T-helper 2 cell treated with Interferon-gamma antibody and Interleukin-4, amounts not matched to agents 100 ng/mL and 5 ng/mL, for 36 hours (primary cell): ENCODE measurements at regions not wholly inside any gene's neighbourhood (a gene's known extent, or its start where the extent isn't known, plus 50 kb on each side); places are given as distances from the start of the nearest gene placed in this dataset.
"Not testable (repeated sequence)": the region's sequence is repeated elsewhere in the genome, so short reads cannot be mapped to it uniquely, and the experiment has no call there.

Source experiments
- intact Hi-C: fragments of 100-400 bp; cut with micrococcal nuclease; formaldehyde crosslinking; loops from one replicate; pipeline ENCODE4 v1.15.1; 2023

DNA sequence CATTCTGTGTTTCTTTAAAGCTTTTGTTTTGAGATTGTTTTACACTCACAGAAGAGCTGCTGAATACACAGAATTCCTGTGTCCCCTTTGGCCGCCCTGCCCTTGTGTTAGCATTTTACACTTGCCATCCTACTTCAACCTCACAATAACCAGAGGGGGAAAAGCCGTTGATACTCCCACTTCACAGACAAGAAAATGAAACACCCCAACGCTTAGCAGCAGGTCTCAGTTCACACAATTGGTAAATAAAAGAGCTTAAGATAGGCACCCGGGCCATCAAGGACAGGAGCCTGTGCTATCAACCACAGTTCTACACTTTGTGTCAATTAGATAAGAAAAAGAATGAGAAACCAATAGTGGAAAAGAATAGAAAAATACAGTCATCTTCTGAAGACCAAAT is 178.0 kb downstream of the SYK start:
- intact Hi-C loops: no loop called here

DNA sequence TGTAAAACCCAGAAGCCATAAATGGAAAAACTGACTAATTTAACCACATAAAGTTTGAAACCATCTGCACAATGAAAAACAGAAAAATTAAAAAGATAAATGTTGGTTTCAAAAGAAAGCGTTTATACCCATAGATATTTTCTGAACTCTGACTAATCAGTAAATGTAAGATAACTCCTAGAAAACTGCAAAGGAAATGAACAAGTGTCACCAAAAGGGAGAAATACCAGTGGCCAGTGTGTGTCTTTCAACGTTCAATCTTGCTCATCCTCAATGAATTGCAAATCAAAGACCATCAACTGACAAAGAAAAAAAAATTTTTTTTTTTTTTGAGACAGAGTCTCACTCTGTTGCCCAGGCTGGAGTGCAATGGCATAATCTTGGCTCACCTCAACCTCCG is 180.1 kb downstream of the SYK start:
- intact Hi-C loops: no loop called here

DNA sequence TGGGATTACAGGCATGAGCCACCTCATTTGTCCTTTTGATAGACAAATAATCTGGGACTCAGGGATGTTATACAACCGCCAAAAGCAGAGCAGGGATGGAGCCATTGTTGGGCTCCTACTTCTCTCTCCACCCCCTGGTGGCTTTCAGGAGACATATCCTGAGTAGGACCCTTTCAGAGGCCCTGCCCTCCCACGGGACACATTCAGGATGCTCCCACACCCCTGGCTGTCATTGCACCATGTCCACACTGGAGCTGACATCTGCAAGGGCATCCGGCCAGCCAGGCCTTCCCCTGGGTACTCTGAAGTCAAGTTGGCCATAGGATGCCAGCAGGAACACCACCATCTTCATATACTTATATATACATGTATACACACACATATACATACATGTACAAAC is 181.8 kb downstream of the SYK start:
- intact Hi-C loops: no loop called here

DNA sequence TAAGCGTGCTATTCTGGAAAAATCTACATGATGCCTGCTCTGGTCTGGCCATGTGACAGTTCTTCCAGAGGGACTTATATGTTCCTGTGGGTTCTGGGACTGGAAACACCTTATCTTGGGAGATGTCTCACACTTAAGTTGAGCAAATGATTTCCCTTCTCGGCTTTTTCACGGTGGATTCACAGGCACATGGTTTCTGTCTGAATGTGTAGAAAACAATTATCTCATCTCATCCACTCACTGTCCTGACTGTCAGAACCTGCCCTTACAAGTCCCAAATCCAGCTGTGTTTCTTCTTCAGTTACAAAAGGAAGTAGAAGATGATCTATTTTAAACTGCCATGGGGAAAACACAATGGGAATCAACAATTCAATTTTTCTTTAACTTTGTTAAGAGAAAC is 184.0 kb downstream of the SYK start:
- intact Hi-C loops: no loop called here

DNA sequence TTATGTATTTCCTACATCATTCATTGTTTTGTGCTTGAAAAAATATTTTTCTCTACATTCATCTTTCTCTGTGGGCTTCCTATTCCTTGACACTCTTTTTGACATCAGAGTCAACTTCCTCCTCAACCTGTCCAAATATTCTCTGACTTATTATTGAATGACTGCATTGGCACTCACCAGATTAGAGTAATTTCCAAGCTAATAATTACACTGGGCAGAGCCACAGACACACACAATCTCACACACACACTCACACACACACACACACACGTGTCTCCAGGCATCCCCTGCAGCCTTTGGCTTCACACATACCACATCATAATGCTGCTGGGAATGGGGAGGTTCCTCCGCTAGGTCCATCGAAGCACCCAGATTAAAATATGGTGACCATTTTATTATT is 184.5 kb downstream of the SYK start:
- intact Hi-C loops: no loop called here

DNA sequence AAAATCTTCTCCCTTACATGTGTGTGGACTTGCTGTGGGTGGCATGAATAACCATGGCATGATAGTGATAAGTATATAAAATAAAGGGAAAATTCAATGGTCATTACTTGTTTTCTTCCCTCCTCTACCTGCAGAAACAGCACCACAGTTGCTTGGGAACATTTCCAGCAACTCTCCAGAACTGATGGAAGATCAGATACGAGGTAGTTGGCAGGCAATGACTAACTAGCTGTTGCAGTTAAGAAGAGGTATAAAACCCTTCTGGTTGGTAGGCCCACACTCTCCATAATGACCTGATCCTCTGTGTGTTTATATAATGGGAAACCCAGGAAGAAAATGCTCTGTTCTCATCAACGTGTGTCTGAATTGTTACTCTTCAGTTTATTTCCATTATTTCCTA is 185.9 kb downstream of the SYK start:
- intact Hi-C loops: no loop called here

DNA sequence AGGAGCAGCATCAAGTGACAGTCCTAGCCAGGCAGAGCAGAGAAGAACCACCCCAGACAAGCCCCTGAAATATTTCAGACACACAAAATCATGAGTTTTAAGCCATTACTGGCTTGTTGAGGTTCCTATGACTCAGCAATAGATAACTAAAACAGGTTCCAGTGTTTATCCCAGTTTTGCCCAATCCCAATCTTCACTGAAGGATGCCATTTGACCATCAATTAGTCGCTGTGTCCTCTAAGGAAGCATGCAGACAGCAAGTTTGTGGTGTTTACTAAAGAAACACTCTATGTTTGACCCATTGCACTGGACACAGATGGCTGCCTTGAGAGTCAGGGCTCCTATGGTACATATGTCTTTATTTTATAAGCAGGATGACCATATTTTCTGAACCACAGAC is 186.7 kb downstream of the SYK start:
- intact Hi-C loops: no loop called here

DNA sequence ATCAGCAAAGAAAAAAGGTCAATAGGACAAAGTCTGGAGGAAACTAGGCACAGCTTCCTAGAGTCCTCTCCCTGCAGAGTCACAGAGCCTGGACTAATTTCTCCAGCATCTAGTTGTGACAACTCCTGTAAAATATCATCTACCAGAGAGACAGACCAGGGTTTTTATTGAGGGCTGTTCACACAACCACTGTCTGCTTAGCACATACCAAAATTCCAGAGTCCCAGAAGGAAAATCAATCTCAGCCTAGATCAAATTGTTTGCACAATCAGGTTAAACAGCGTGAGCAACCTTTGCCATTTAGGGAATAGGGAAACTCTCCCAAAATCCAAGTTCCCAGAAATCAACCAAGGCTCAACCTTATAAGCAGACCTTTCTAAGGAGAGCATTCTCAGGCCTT is 190.3 kb downstream of the SYK start:
- intact Hi-C loops: no loop called here

DNA sequence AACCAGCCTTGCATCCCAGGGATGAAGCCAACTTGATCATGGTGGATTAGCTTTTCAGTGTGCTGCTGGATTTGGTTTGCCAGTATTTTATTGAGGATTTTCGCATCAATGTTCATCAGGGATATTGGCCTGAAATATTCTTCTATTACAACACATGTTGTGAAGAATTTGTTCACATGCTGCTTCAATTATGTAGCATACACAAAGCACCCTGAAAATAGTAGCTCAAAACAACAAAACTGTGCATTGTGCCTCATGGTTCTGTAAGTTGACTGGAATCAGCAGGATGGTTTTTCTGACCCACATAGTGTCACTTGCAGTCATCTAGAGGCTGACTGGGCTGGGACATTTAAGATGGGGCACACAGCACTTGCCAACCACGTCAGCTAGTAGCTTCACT is 193.9 kb downstream of the SYK start:
- intact Hi-C loops: no loop called here

DNA sequence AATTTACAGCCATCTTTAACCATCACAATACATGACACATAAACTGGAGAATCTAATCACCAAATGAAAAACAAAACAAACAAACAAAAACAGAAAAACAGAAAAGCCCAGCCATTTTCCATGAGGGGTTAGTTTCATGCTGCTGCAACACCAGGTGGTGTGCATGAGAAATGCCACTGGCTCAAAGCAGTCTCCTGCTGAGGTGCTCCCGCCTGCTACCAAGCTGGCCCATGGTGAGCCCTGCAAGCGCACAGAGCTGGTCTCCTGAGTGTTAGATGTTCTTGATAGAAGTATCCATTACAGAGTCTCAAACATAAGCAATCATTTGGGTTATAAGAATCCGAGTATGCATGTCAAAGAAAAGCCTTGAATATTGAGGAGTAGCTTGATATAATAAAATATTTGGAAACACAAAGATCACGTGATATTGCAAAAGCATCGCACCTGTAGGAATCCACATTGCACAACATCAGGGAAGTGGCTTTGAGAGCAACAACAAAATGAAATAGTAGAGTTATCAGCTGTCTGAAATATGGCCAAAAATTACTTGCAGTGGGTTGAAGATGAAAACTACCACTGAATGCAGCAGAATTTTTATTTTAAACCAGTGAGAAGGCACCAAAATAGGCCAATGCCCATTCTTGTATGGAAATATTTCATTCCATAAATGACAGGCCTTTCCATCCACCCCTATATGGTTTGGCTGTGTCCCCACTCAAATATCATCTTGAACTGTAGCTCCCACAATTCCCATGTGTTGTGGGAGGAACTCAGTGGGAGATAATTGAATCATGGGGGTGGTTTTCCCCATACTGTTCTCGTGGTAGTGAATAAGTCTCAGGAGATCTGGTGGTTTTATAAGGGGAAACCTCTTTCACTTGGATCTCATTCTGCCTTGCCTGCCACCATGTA is 194.8 kb downstream of the SYK start:
- intact Hi-C loops: no loop called here

DNA sequence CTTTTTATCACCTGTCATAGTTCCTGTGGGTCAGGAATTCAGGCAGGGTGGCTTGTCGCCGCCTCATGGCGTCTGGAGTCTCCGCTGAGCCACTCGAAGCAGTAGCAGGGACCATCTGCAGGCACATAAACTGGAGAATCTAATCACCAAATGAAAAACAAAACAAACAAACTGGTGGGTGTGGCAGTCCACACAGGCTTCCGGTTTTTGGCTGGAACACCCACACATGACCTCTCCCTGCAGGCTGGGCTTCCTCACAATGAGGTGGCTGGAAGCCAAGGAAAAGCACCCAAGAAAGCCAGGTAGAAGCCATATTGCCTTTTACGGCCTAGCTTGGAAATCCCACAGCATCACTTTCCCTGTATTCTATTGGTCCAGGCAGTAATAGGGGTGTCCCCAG is 197.0 kb downstream of the SYK start:
- intact Hi-C loops: no loop called here

DNA sequence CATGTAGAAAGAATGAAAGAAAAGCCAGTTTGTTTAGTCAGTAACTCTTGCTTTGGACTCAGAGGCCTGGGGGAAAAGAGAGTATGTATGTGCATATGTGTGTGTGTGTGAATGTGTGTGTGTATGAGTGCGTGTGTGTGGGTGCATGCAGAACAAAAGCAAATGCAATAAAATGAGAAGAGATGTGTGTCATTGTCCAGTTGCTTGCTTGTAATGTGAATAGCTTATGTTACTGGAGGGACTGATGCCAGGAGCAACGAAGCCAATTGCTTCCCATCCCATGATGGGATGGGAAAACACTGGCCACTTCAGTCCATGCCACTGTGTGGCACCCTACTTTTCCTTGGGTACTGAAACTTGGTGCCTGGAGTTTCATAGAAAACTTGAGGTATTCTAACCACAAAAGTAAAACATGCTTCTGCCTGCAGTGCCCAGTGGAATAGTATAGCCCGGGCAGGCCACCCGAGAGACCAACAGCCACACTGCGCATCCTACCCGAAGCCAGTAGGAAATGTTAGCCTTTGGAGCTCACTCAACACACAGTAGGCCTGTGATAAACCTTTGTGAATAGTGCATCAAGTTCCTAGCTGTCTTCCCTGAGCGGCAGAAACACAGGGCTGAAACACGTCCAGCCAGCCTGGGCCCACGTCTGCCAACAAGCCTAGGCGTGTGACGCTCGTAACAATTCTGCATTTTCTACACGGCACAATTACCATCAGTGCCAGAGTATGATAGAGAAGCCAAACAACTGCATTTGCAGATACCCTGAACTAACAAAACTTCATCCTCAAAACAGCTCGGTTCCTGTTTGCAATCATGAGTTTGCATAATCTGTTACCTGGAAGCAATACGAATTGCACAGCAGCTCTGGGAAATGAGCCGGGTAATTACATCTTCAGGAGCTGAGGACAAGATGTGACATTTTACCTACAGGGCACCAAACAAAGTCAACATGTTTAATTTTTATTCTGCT is 198.1 kb downstream of the SYK start:
- intact Hi-C loops: no loop called here

DNA sequence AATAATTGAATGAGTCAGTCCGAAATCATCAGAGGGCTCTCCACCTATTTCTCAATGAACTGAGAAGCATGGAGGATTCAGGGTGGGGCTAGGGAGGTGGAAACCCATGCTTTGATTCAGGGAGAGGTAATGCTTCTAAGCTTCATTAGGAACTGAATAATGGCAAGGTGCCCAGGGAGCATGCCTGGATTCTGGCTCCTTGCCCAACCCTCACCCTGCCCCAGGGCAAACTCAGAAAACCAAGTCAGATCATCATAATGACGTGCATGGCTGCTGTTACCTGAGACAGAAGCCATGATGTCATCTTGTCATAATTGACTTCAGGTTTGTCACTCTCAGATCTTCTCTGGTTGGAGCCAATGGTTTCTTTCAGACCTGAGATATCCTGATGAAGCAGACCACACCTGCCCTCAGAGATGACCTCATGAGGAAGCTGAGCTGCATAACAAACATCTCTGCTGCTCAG is 199.6 kb downstream of the SYK start:
- intact Hi-C loops: no loop called here

DNA sequence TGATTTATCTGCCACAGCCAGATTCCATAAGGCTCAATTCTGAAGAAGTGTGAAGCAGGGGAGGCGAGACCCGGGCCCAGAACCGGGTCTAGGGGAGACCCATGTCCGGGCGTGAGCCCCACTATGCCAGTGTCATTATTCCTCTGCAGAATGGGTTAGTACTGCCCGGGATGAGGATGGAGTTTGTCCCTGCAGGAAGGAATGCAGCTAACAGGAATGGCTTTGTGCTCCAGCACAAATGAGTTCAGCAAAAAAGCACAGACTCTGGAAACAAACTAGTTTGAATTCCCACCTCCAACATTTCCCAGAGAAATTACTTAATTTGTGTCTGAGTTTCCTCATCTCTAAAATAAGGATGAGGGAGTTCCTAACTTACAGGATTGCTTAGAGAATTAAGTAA is 202.9 kb downstream of the SYK start:
- intact Hi-C loops: no loop called here

DNA sequence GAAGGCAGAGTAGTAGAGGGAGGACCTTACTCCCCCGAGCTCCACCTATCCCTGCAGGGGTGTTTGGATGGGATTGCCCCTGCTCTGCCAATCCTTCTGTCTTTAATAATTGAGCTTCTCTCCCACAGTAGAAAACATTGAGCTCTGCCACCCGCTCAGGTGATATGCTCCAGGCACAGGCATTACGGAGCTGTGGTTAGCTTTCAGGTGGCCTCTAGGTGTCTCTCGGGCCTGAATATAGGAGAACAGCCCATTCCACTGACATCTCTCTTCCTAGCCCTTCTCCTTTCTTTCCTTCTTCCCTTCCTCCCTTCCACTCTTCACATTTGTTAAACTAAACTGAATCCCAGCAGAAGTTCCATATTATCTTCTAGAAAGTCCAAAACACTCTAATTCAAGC is 203.4 kb downstream of the SYK start:
- intact Hi-C loops: no loop called here

DNA sequence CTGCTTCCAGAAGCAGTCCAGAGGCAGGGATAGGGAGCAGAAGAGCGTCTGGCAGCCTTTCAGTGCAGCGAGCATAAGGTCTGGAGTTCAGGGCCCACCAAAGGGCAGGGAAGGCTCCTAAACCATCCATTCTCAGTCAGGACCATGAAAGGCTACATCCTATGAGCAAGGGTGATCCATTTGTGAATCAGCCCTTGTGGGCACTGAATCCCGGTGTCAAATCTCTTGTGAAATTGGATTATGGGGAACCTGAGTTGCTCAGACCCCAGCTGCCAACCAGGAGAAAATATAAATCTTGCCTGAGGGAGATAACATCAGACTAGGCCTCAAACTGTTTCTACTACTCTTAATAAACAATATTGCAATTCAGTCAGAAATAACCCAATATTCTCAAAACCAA is 204.4 kb downstream of the SYK start:
- intact Hi-C loops: no loop called here

DNA sequence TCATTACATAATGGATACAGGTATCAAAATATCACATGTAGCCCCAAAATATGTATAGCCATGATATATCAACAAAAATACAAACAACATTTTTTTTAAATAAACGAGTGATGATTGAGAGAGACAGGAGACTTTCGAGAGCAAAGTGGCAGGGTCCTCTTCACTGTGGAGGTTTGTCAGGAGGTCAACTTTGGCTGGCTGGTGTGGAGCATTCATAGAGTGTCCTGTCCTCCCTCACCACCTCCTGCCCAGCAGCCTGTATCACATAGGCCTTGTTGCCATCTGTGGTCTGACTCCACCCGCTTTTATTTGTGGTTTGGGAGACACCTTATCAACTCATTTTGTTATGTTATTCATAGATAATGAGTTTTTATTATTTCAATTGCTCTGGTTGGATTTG is 206.9 kb downstream of the SYK start:
- intact Hi-C loops: no loop called here

DNA sequence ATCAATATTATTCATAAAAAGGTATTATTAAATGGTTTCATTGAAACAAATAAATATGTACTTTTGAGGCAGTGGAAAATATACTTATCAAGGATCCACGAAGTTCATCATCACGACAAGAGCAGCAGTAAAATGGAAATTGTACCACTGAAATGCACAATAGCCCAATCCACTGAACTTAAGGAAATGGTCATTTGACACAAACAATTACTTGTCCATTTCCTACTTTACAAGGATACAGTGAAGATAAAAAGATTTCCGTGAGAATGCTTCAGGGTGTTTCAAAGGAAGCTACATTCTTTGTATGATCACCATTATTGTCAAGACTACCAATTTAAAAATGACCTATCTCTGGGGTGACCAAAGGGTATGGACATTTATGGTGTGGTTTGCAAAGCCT is 210.3 kb downstream of the SYK start:
- intact Hi-C loops: no loop called here

DNA sequence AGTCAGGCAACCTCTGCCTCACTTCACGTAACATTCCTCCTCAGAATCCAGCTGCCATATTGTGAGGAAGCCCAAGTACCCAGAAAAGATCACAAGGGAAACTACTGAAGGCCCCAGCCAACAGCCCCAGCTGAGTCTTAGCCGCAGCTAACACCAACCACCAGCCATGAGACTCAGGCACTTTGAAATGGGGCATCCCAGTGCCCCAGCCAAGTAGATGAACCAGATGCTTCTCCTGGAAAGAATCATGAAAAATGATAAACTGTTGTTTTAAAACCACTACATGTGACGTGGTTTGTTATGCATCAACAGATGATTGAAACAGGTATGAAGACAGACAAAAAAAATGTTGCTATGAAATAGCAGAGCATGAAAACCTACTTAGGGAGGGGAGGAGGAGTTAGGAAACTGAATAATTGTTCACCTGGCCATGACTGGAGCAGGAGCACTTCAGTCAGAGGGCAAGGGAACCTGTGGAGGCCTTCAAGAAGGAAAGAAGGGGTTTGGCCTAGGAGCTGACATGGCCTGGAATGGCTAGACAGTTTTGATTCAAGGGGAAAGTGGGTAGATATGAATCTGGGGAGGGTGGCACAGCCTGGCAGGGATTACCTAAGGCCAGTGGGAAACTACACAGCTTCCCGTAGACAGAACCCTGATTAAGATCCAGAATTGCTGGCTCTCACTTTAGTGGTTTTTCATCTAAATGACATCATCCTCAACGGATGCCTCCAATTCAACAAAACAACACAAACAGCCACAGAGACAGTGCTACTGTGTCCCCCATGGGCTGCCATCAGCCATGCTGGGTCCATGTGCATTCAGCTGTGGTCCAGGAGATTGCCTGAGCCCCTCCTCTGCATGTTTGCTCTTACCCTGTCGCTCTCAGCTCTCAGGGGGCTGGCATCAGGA is 211.6 kb downstream of the SYK start:
- intact Hi-C loops: no loop called here

DNA sequence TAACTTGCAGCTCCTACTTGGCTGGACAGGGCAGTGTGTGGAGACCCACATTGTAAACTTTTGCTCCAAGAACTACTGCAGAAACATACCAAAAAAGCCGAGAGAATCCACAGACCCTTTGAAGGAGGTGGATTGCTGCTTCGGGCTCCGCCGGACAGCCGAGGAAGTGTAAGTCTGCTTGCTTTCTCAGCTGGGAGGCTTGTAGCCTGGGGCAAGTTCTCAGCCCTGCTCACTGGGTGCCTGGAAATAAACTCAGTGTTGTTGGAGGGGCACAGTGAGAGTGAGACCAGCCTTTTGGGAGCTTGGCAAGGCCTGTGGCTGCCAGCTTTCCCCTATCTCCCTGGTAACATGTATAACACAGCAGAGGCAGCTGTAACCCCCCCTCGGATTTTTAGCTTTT is 215.6 kb downstream of the SYK start:
- intact Hi-C loops: no loop called here

DNA sequence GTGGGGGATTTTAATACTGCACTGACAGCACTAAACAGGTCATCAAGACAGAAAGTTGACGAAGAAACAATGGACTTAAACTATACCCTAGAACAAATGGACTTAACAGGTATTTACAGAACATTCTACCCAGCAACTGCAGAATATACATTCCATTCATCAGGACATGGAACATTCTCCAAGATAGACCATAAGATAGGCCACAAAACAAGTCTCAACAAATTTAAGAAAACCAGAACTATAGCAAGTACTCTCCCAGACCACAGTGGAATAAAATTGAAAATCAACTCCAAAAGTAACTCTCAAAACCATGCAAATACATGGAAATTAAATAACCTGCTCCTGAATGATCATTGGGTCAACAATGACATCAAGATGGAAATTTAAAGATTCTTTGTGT is 218.3 kb downstream of the SYK start:
- intact Hi-C loops: not testable (repeated sequence)
